HK-2 (cell line): ENCODE measurements at regions not wholly inside any gene's neighbourhood (a gene's known extent, or its start where the extent isn't known, plus 50 kb on each side); places are given as distances from the start of the nearest gene placed in this dataset.
"Not testable (repeated sequence)": the region's sequence is repeated elsewhere in the genome, so short reads cannot be mapped to it uniquely, and the experiment has no call there.

Experiments
- DNase-seq: peaks from one replicate; pipeline ENCODE4 v3.0.0-alpha.2; 2018; ENCODE audit not compliant: unreplicated experiment

DNA sequence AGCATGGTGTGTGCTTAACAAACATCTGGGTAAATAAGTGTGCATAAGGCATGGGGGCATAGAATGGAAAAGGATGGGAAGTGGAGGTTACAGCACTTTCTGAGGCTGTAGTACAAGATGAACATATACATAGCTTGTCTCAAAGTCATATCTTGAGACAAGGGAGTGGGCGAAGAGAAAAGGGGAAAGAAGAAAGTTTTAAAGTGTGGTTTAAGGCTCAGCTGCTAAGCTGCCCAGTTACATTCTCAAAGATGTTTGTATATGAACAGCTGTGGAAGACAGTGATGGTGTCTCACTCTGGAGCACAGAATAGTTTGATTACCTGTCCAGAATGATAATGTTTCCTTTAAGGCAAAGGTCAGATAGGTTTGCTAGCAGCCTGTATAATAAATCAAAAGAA lies 61.9 kb upstream of the LANCL2 start:
- DNase-seq, result no peak

GRCh38 chr7:55304018-55304762 lies 60.9 kb upstream of the LANCL2 start:
- no peak for DNase-seq

- DNase-seq, result no peak
These were observed 60.0 kb upstream of the LANCL2 start for GRCh38 chr7:55305135-55305534.

- no peak for DNase-seq
These were observed 58.8 kb upstream of the LANCL2 start for GRCh38 chr7:55306331-55306730.

- no peak for DNase-seq
These were observed 57.8 kb upstream of the LANCL2 start for GRCh38 chr7:55307123-55307916.

GRCh38 chr7:55308186-55308929 lies 56.8 kb upstream of the LANCL2 start:
- no peak for DNase-seq

- no peak for DNase-seq
These were observed 55.8 kb upstream of the LANCL2 start for GRCh38 chr7:55309040-55309991.

- DNase-seq, result no peak
These were observed 54.7 kb upstream of the LANCL2 start for GRCh38 chr7:55310287-55311025.

DNA sequence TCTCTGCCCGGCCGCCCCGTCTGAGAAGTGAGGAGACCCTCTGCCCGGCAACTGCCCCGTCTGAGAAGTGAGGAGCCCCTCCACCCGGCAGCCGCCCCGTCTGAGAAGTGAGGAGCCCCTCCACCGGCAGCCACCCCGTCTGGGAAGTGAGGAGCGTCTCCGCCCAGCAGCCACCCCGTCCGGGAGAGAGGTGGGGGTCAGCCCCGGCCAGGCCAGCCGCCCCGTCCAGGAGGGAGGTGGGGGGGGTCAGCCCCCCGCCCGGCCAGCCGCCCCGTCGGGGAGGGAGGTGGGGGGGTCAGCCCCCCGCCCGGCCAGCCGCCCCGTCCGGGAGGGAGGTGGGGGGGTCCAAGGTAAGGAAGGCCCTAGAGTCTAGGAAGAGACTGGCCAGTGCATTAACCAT lies 53.2 kb upstream of the LANCL2 start:
- DNase-seq, result not testable (repeated sequence)

GRCh38 chr7:55313671-55314070 lies 51.5 kb upstream of the LANCL2 start:
- DNase-seq, result not testable (repeated sequence)

DNA sequence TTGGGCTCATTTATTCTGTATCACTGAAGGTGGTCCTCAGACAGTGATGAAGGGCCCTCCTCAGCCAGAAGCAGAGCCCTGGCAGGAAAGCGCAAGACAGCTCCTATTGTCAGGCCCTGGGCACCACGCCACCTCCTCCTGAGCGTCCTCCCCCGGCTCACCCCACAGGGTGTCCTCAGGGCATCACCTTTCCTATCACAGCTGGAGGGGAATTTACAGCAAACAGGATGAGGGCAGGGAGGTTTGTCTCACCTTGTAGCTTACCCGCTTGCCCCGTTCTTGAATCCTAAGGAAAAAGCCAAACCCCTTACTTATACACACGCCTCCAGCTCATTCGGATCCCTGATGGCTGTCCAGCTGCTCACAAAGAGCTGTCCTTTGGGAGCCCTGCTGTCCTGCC lies 50.2 kb upstream of the LANCL2 start:
- DNase-seq, result no peak
